B cell (primary cell): ENCODE measurements at regions not wholly inside any gene's neighbourhood (a gene's known extent, or its start where the extent isn't known, plus 50 kb on each side); places are given as distances from the start of the nearest gene placed in this dataset.

Source experiments
- ATAC-seq: fragments of 200-7000 bp; cut with Tn5 transposase; one replicate; pipeline ENCODE4 v1.10.0; 2021; ENCODE audit warnings: low read depth, mild to moderate bottlenecking, moderate number of reproducible peaks, moderate library complexity
- CTCF ChIA-PET: fragments of 350-600 bp; sonication (Branson Sonifier 250); formaldehyde crosslinking; loops from one replicate; lab custom pipeline; 2021; ENCODE audit warnings: antibody characterized with exemption, inconsistent platforms; lab: Charles Lee
- POLR2A ChIA-PET: fragments of 350-600 bp; sonication (Branson Sonifier 250); formaldehyde crosslinking; loops from one replicate; lab custom pipeline; 2021; ENCODE audit warnings: antibody characterized with exemption; lab: Charles Lee
- DNase-seq: peaks from one replicate; pipeline ENCODE4 v3.0.0; 2013
- H2AFZ ChIP-seq: 2 replicates; pipeline ENCODE4 v1.6.1; 2012; ENCODE audit warnings: mild to moderate bottlenecking, low read depth, low read length; ENCODE audit not compliant: insufficient read depth, poor library complexity, severe bottlenecking
- H3K27ac ChIP-seq, 2 donors: 1 replicate in 1 of 2; 2 replicates in 1 of 2; pipeline ENCODE4 v1.5.1; 2012 to 2013; ENCODE audit warnings: low read length in 2 of 2, mild to moderate bottlenecking in 2 of 2, moderate library complexity in 1 of 2
- H3K27me3 ChIP-seq, 4 experiments: fragments of 200-600 bp in 1 of 4; sonication (generic) in 1 of 4; replicated peaks in 1 of 4; 1 replicate in 2 of 4; 2 replicates in 2 of 4; pipeline versions ENCODE4 v1.6.1 to v1.7.0; 2013 to 2016; ENCODE audit warnings: low read length in 3 of 4, mild to moderate bottlenecking in 2 of 4, mixed read lengths in 1 of 4, moderate library complexity in 1 of 4; ENCODE audit not compliant: insufficient read depth in 4 of 4, control insufficient read depth in 3 of 4; ENCODE audit errors: control extremely low read depth in 1 of 4
- H3K36me3 ChIP-seq, 2 experiments: replicated peaks in 1 of 2; 1 replicate in 1 of 2; 2 replicates in 1 of 2; pipeline versions ENCODE4 v1.6.1 to v1.7.1; 2013; ENCODE audit warnings: low read length in 1 of 2; ENCODE audit not compliant: insufficient read depth in 2 of 2, control insufficient read depth in 1 of 2; ENCODE audit errors: control extremely low read depth in 1 of 2, extremely low read depth in 1 of 2
- H3K4me1 ChIP-seq, 2 donors: fragments of 200-600 bp in 1 of 2; sonication (generic) in 1 of 2; 1 replicate in 1 of 2; 2 replicates in 1 of 2; pipeline versions ENCODE4 v1.5.1 to v1.6.1; 2013 to 2017; ENCODE audit warnings: low read length in 2 of 2; ENCODE audit not compliant: control insufficient read depth in 2 of 2, insufficient read depth in 2 of 2
- H3K4me2 ChIP-seq: replicated peaks from 2 replicates; pipeline ENCODE3; 2012; ENCODE audit warnings: mild to moderate bottlenecking, low read depth, low read length; ENCODE audit not compliant: poor library complexity, severe bottlenecking
- H3K4me3 ChIP-seq, 5 experiments: fragments of 200-600 bp in 1 of 5; sonication (generic) in 1 of 5; 1 replicate in 3 of 5; 2 replicates in 2 of 5; pipeline versions ENCODE4 v1.5.1 to v1.7.0; 2011 to 2016; ENCODE audit warnings: low read length in 4 of 5, mild to moderate bottlenecking in 4 of 5, low read depth in 2 of 5, control low read depth in 1 of 5, moderate library complexity in 1 of 5; ENCODE audit not compliant: insufficient read depth in 1 of 5; ENCODE audit errors: control extremely low read depth in 1 of 5, extremely low read depth in 1 of 5
- H3K79me2 ChIP-seq: fragments of 200-600 bp; sonication (generic); one replicate; pipeline ENCODE4 v1.6.0; 2016; ENCODE audit warnings: low read length; ENCODE audit not compliant: control insufficient read depth, insufficient read depth
- H3K9ac ChIP-seq: fragments of 200-600 bp; sonication (generic); 2 replicates; pipeline ENCODE4 v1.6.1; 2017; ENCODE audit warnings: mild to moderate bottlenecking, low read length, moderate library complexity
- H3K9me3 ChIP-seq, 3 donors: one replicate each; pipeline versions ENCODE4 v1.6.1 to v1.7.1; 2013; ENCODE audit warnings: low read length in 2 of 3; ENCODE audit not compliant: control insufficient read depth in 2 of 3, insufficient read depth in 1 of 3; ENCODE audit errors: control extremely low read depth in 1 of 3
- H4K20me1 ChIP-seq: 2 replicates; pipeline ENCODE4 v1.6.0; 2012; ENCODE audit warnings: mild to moderate bottlenecking, low read length; ENCODE audit not compliant: insufficient read depth, control insufficient read depth, poor library complexity, severe bottlenecking
- H3K27ac Mint-ChIP-seq: one replicate; pipeline ENCODE4 v1.8.0; 2021; ENCODE audit warnings: mixed read lengths
- H3K27me3 Mint-ChIP-seq: one replicate; pipeline ENCODE4 v1.8.0; 2021; ENCODE audit warnings: mixed read lengths
- H3K4me1 Mint-ChIP-seq: one replicate; pipeline ENCODE4 v1.8.0; 2021; ENCODE audit warnings: mixed read lengths
- H3K4me3 Mint-ChIP-seq: one replicate; pipeline ENCODE4 v1.8.0; 2021; ENCODE audit warnings: mixed read lengths
- H3K9me3 Mint-ChIP-seq: one replicate; pipeline ENCODE4 v1.8.0; 2022; ENCODE audit warnings: mixed read lengths; ENCODE audit not compliant: insufficient read depth
- CTCF ChIP-seq: fragments of 200-600 bp; IDR thresholded peaks from one replicate; pipeline ENCODE4 v1.8.0; 2022; ENCODE audit warnings: antibody characterized with exemption, mild to moderate bottlenecking
- EZH2 ChIP-seq: IDR thresholded peaks from 2 replicates; pipeline ENCODE4 v1.6.1; 2012; ENCODE audit warnings: borderline replicate concordance, low read depth, mild to moderate bottlenecking, moderate library complexity, low read length; ENCODE audit not compliant: insufficient read depth, poor library complexity, severe bottlenecking
- WGBS: methylation state at CpG from one replicate; pipeline ENCODE4 v1.1.5; 2013; ENCODE audit warnings: missing lambda C conversion rate; ENCODE audit not compliant: insufficient coverage; 5-methylcytosine and 5-hydroxymethylcytosine counted together
- intact Hi-C: fragments of 100-400 bp; cut with micrococcal nuclease; formaldehyde crosslinking; loops from one replicate; pipeline ENCODE4 v1.10.0; 2022

DNA sequence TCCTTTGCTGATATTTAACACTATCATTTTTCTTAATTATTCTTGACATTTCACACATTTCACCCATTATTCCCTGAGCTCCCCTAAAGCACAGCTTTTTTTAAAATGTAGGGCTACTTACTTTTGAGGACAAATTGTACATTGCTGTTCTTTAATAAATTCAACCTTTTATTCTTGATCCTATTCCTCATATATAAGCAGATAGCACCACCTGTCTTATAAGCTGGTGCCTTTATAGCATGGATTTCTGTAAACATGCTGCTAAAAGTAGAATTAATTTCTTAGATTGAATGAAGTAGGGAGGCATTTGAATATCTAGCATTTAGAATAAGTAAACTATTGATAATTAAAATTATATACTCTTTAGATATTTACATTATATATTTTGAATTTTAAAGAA is 603.4 kb upstream of the PCDH9 start:
- no peak for DNase-seq

DNA sequence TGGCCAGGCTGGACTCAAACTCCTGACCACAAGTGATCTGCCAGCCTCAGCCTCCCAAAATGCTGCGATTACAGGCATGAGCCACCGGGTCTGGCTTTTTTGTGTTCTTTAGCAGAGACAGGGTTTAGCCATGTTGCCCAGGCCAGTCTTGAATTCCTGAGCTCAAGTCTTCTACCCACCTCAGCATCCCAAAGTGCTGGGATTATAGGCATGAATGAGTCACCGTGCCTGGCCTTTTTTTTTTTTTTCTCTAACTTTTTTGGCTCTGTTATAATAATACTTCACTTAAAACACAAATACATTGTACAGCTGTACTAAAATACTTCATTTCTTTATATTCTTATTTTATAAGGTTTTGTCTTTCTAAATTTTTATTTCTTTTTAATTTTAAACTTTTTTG is 599.5 kb upstream of the PCDH9 start:
- Histone ChIP-seq H3K27me3 (no peaks in the 10 kb centered on the region), H2AFZ (no peak overlapping the region), H3K27ac (no peak overlapping the region), H3K4me3 (no peak overlapping the region), H3K9me3 (peaks cover 0 to 3% (median 0%) of the 10 kb centered on the region in 3 donors), H3K36me3 (no peaks in the 10 kb centered on the region), H3K4me2 (no peak overlapping the region), H3K4me1 (no peaks in the 10 kb centered on the region), H4K20me1 (no peaks in the 10 kb centered on the region), H3K9ac (no peak overlapping the region), H3K79me2 (no peaks in the 10 kb centered on the region)
- H3K9me3 Mint-ChIP-seq, result peaks cover 4% of the 10 kb centered on the region
- intact Hi-C loops, result no loop called here
- ChIA-PET POLR2A (no interaction called here), CTCF (no interaction called here)
- 100% methylated on average over 2 of the region's 3 CpGs for WGBS
- H3K4me3 Mint-ChIP-seq, result no peak overlapping the region
- no peaks in the 10 kb centered on the region for H3K27me3 Mint-ChIP-seq
- ATAC-seq (no peak), DNase-seq (no peak)
- no peaks in the 10 kb centered on the region for H3K4me1 Mint-ChIP-seq
- no peak overlapping the region for H3K27ac Mint-ChIP-seq
- no peak for TF ChIP-seq EZH2
- TF ChIP-seq CTCF, result no peak

More for the DNA sequence above, 603.4 kb upstream of the PCDH9 start:
- H3K27me3 ChIP-seq, result no peaks in the 10 kb centered on the region
- Mint-ChIP-seq H3K4me3 (no peak overlapping the region), H3K27ac (no peak overlapping the region), H3K27me3 (no peaks in the 10 kb centered on the region), H3K4me1 (no peaks in the 10 kb centered on the region), H3K9me3 (peaks cover 2% of the 10 kb centered on the region)
- CTCF ChIA-PET, result no interaction called here
- H3K4me1 ChIP-seq, result no peaks in the 10 kb centered on the region
- TF ChIP-seq EZH2 (no peak), CTCF (no peak)
- no peak overlapping the region for H3K27ac ChIP-seq
- H3K4me3 ChIP-seq, result no peak overlapping the region
- intact Hi-C loops, result no loop called here
- no peak overlapping the region for H2AFZ ChIP-seq
- H4K20me1 ChIP-seq, result no peaks in the 10 kb centered on the region
- no peaks in the 10 kb centered on the region for H3K36me3 ChIP-seq
- POLR2A ChIA-PET, result no interaction called here
- no peaks in the 10 kb centered on the region for H3K9me3 ChIP-seq
- no peaks in the 10 kb centered on the region for H3K79me2 ChIP-seq
- no peak overlapping the region for H3K4me2 ChIP-seq
- no peak overlapping the region for H3K9ac ChIP-seq
- ATAC-seq, result no peak
